ENCODE measurements at regions not wholly inside any gene's neighbourhood (a gene's known extent, or its start where the extent isn't known, plus 50 kb on each side); places are given as distances from the start of the nearest gene placed in this dataset.

- FAIRE-seq = no peak
Observed at GRCh38 chr11:76604081-76604625, 66.4 kb downstream of the LRRC32 start.

More at GRCh38 chr11:76604081-76604625, 66.4 kb downstream of the LRRC32 start:
- ATAC-seq (no peak), DNase-seq (ENCODE audit: low read depth, low spot score) (no peak)
- Histone ChIP-seq H3K9ac (ENCODE audit: control insufficient read depth, insufficient read depth, low read length) (no peak overlapping the region), H2AFZ (ENCODE audit: control insufficient read depth, low read depth, low read length) (no peak overlapping the region), H3K4me2 (ENCODE audit: control insufficient read depth, insufficient read depth) (no peak overlapping the region), H3K27ac (ENCODE audit: control insufficient read depth, insufficient read depth) (no peak overlapping the region), H4K20me1 (ENCODE audit: control insufficient read depth, insufficient read depth) (no peaks in the 10 kb centered on the region), H3K79me2 (ENCODE audit: control insufficient read depth, insufficient read depth, low read length) (no peaks in the 10 kb centered on the region), H3K27me3 (replicated peaks in 1 of 2; ENCODE audit: control insufficient read depth in 2 of 2, insufficient read depth in 2 of 2, low read length in 1 of 2) (no peaks in the 10 kb centered on the region; a peak in 3 of 4 replicates), H3K4me1 (ENCODE audit: control insufficient read depth, insufficient read depth, low read length) (no peaks in the 10 kb centered on the region), H3K9me3 (replicated peaks; ENCODE audit: control insufficient read depth, insufficient read depth, low read length) (no peaks in the 10 kb centered on the region; the same call in 2 of the 3 replicates), H3K36me3 (ENCODE audit: control insufficient read depth in 2 of 2, insufficient read depth in 2 of 2, low read length in 1 of 2) (no peaks in the 10 kb centered on the region), H3K4me3 (no peak overlapping the region)
- ChIA-PET POLR2A (no interaction called here), RAD21 (ENCODE audit: unreplicated experiment) (no interaction called here), CTCF (interaction anchor here (8.1 kb wide), 1 partner anchor 72 kb away, joined by 273 read pairs; the partner anchor contains the start of gene LRRC32), SMC1A (ENCODE audit: uncharacterized antibody, unreplicated experiment) (no interaction called here)
- intact Hi-C loops (cut with micrococcal nuclease; ENCODE audit: unreplicated experiment) (no loop called here), in situ Hi-C loops (cut with MboI) (no loop called here)
- no TSS peak for BruUV-seq (replicated peaks)
- TF ChIP-seq PAX8 (IDR thresholded peaks at IDR 0.05) (no peak), NFXL1 (IDR thresholded peaks at IDR 0.05; ENCODE audit: borderline replicate concordance) (no peak), MYC (IDR thresholded peaks at IDR 0.05; ENCODE audit: insufficient read depth, insufficient read length, insufficient replicate concordance, low read length, severe bottlenecking) (no peak), CTCF (IDR thresholded peaks at IDR 0.05 in 2 of 3, conservative IDR thresholded peaks at IDR 0.05 in 1 of 3; ENCODE audit: control insufficient read depth in 2 of 3, extremely low read depth in 1 of 3, insufficient read depth in 1 of 3, low read depth in 3 of 3, low read length in 3 of 3) (no peak), CBX3 (IDR thresholded peaks at IDR 0.05; ENCODE audit: borderline replicate concordance, low read depth) (no peak), PRDM15 (CRISPR knock-in tag; IDR thresholded peaks at IDR 0.05) (no peak)
- TF ChIP-seq, protein P1, sequence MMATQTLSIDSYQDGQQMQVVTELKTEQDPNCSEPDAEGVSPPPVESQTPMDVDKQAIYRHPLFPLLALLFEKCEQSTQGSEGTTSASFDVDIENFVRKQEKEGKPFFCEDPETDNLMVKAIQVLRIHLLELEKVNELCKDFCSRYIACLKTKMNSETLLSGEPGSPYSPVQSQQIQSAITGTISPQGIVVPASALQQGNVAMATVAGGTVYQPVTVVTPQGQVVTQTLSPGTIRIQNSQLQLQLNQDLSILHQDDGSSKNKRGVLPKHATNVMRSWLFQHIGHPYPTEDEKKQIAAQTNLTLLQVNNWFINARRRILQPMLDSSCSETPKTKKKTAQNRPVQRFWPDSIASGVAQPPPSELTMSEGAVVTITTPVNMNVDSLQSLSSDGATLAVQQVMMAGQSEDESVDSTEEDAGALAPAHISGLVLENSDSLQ (IDR thresholded peaks at IDR 0.05) = no peak
- TF ChIP-seq, protein P2, sequence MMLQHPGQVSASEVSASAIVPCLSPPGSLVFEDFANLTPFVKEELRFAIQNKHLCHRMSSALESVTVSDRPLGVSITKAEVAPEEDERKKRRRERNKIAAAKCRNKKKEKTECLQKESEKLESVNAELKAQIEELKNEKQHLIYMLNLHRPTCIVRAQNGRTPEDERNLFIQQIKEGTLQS (IDR thresholded peaks at IDR 0.05; ENCODE audit: borderline replicate concordance, extremely low read depth, low read depth, low read length) = no peak
- WGBS (ENCODE audit: insufficient coverage, insufficient replicate concordance, low lambda C conversion rate, missing lambda C conversion rate) = 58% methylated on average over 12 of the region's 12 CpGs
